ENCODE measurements at regions not wholly inside any gene's neighbourhood (a gene's known extent, or its start where the extent isn't known, plus 50 kb on each side); places are given as distances from the start of the nearest gene placed in this dataset.
"Not testable (repeated sequence)": the region's sequence is repeated elsewhere in the genome, so short reads cannot be mapped to it uniquely, and the experiment has no call there.

DNA sequence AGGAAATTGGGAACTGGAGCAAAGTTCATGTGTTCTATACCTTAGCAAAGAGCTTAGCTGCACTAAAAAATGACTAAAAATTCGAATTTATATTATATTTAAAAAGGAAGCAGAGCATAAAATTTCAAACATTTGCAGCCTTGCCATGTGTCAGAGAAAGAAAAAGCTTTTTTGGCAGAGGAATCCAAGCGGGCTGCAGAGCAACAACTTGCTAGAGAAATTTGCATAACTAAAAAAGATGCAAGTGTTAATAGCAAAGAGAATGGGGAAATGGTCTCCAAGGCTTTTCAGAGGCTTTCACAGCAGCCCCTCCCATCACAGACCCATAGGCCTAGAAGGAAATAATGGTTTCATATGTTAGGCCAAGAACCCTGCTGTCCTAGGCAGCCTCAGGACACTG, 1315.9 kb downstream of the DSC3 start:
- no peak for DNase-seq
- no peak for TF ChIP-seq GATA1 (IDR thresholded peaks at IDR 0.05; ENCODE audit: low read depth, low read length)

DNA sequence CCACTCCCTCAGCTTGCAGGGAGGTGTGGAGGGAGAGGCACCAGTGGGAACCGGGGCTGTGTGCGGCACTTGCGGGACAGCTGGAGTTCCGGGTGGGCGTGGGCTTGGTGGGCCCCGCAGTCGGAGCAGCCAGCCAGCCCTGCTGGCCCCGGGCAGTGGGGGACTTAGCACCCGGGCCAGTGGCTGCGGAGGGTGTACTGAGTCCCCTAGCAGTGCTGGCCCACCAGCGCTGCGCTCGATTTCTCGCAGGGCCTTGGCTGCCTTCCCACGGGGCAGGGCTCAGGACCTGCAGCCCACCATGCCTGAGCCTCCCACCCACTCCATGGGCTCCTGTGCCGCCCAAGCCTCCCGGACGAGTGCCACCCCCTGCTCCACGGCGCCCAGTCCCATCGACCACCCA, 1319.1 kb downstream of the DSC3 start:
- DNase-seq, result not testable (repeated sequence)

DNA sequence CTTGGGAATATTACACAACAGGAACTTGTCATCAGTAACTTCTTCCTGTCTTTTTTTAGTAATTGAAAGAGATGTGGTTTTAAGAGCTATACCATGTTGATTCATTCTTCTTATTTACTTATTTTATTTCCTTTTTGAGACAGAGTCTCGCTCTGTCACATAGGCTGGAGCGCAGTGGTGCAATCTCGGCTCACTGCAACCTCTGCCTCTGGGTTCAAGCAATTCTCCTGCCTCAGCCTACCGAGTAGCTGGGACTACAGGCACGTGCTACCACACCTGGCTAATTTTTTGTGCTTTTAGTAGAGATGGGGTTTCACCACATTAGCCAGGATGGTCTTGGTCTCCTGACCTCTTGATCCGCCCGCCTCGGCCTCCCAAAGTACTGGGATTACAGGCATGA, 1326.6 kb downstream of the DSC3 start:
- not testable (repeated sequence) for DNase-seq

DNA sequence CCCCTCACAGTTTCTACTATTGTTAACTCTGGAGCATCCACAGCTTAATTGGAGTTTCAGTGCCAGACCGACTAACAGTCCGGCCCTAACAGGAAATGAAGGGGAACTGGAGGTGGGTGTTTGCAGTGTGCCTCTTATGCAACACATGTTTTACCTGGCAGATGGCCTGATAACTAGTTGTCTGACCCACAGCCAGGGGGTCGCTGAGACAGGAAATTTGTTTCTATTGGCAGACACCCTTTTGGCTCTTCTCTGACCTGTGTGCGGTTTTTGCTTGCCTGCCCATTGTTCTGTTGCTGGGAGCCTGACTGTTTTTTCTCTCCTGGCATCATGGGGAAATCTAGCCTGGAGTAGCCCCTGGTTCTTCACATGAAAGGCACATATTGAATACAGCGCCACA, 1329.8 kb downstream of the DSC3 start:
- TF ChIP-seq POLR2A (IDR thresholded peaks at IDR 0.05; ENCODE audit: low read length) (no peak), GATA1 (IDR thresholded peaks at IDR 0.05; ENCODE audit: low read depth, low read length) (no peak)
- DNase-seq, result no peak

DNA sequence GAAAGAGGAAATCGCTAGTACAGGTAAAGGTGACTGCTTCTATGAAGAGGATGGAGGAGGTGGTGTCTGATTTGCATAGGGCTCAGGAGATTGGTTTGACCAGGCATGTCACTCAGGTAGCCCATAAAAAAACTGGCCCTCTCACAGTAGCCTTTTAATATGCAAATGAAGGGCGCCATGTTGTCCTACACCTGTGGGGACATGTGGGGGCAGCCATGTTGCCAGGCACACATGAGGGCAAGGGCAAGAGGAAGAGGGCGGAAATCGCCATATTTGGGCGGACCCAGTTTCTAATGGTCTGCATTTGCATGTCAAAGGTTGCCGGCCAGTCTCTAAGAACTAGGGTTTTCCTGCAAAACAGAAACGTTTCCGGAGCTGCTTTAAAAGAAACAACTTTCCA, 1330.6 kb downstream of the DSC3 start:
- TF ChIP-seq POLR2A (IDR thresholded peaks at IDR 0.05; ENCODE audit: low read length) (no peak), GATA1 (IDR thresholded peaks at IDR 0.05; ENCODE audit: low read depth, low read length) (no peak)
- no peak for DNase-seq

DNA sequence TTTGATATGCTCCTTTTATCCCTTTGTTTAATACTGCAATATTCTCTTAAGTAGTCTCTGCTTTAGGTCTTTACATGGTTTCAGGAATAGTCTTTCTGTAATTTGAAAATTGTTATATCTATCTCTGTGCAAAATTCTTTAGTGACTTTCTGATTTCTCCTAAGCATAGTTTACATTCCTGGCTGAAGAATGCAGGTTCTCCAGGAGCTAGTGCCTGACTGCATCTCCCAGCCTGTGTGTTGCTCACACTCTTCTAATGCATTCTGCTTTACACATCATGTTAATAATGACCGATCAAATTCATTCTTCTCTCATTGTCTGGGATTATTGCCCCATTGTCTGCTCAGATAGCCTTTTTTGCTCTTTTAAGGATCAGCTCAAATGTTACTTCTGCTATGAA, 1349.2 kb downstream of the DSC3 start:
- TF ChIP-seq GATA1 (IDR thresholded peaks at IDR 0.05; ENCODE audit: low read depth, low read length) (no peak), POLR2A (IDR thresholded peaks at IDR 0.05; ENCODE audit: low read length) (no peak)

DNA sequence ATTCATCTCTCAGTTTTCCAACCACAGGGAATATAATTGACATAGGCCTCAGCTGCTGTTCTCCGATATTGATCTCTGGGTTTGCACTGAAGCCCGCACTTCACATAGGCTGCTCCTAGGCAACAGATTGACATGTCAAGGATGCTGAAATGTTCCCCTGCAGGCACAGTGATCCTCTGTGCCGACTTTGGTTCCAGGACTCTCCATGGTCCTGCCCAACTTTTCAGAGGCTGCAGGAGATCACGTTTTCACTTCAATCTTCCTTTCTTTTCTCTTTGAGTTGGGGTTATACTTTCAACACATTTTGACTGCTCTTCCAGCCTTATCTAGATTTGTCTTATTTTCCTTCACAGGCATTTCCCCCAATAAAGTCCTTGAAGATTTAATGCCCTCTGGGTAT, 1361.0 kb downstream of the DSC3 start:
- TF ChIP-seq POLR2A (IDR thresholded peaks at IDR 0.05; ENCODE audit: low read length), result no peak
- TF ChIP-seq GATA1 (IDR thresholded peaks at IDR 0.05; ENCODE audit: low read depth, low read length), result no peak
- no peak for DNase-seq

More for the DNA sequence above, 1349.2 kb downstream of the DSC3 start:
- DNase-seq, result no peak

DNA sequence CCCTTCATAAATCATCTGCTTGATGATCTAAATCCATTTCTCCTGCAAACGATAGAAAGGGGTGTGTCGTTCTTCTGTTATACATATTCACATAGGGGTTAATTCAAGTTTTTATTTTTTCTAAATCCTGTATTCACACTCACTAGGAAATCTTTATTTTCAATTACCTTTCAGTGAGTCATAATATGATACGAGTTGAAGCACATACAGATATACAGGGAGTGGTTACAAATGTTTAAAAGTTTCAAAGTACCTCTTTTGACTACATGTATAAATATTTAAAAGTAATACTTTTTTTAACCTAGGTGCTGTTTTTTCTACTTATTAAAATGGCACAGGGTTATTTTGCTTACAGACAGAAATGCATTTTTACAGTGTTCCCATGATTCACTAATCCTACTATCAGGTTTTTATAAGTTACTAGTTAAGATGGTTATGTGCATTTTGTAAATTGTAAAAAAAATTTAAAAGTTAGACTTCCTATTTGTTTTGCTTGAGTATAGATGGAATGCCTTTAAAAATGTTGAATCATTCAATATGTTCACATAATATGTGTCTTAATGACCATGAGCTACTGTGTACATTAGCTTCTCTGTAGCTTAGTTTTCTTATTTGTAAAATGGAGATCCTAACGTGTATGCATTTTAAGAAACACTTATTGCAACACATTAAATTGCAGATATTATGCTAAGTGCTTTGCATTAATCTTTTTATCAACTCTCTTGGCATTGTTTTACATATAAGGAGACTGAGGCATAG, 1378.1 kb downstream of the DSC3 start:
- TF ChIP-seq POLR2A (IDR thresholded peaks at IDR 0.05; ENCODE audit: low read length) (no peak), GATA1 (IDR thresholded peaks at IDR 0.05; ENCODE audit: low read depth, low read length) (no peak)
- no peak for DNase-seq

DNA sequence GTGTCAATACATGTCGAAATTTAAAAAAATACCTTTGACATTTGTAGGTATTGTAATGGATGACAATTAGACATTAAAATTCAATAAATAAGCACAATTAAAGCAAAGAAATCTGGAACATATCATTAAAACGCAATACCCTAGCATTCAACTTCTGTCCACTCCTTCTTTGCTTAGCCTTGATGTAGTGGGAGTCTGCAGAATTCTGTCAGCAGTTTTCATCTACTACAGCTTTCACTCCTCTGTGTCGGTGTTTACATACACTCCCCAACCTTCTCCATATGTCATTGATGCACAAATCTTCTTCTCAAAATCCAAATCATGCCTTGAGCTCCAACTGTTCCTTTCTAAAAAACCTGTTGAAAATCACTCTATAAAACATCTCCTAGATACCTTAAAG, 1380.6 kb downstream of the DSC3 start:
- no peak for DNase-seq
- TF ChIP-seq GATA1 (IDR thresholded peaks at IDR 0.05; ENCODE audit: low read depth, low read length) (no peak), POLR2A (IDR thresholded peaks at IDR 0.05; ENCODE audit: low read length) (no peak)

DNA sequence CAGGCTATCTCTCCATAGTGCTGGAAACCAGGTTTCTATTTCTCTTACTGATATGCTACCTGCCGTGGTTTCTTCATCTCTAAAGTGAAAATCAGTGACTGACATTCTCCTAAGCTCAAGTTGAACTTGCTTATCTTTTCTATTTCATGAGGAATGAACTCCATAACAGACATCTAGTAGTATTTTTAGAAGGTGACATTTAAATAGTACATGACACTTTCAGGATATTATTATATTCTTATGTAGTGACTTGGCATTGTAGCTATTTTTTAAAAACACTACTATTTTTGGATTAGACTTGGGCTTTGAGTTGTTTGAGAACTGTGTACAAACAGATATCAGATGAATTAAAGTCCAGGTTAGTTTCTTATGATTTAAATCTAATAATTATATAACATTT, 1381.8 kb downstream of the DSC3 start:
- TF ChIP-seq GATA1 (IDR thresholded peaks at IDR 0.05; ENCODE audit: low read depth, low read length), result no peak
- no peak for TF ChIP-seq POLR2A (IDR thresholded peaks at IDR 0.05; ENCODE audit: low read length)
- no peak for DNase-seq

DNA sequence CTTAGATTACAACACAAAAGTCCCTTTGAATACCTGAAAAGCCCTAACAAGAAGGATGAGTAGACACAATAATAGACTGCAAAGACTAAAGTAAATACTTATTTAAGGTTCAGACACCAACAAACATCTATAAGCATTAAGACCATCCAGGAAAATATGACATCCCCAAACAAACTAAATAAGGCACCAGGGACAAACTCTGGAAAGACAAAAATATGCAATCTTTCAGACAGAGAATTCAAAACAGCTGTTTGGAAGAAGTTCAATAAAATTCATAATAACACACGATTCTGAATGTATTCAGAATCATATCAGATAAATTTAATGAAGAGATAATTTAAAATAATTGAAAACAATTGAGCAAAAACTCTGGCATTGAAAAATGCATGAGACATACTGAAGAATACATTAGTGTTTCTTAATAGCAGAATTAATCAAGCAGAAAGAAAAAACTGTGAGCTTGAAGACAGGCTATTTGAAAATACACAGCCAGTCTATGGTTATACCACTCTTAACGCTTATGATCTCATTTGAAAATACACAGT, 1388.8 kb downstream of the DSC3 start:
- DNase-seq, result no peak
- TF ChIP-seq GATA1 (IDR thresholded peaks at IDR 0.05; ENCODE audit: low read depth, low read length) (no peak), POLR2A (IDR thresholded peaks at IDR 0.05; ENCODE audit: low read length) (no peak)

DNA sequence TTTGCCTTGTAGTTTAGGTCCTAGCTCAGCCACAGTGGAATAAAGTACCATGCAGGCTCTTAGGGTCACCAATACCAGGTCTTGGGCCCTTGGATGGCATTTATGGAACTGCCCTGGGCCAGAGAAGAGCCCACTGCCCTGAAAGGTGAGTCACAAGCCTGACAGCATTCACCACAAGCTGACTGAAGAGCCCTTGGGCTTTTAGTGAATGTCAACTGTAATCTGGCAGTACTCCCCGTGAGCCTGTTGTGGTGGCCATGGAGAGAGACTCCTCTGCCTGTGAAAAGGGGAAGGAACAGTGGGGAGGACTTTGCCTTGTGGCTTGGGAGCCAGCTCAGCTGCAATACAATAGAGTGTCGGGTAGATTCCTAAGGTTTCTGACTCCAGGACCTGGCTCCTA, 1389.7 kb downstream of the DSC3 start:
- no peak for TF ChIP-seq GATA1 (IDR thresholded peaks at IDR 0.05; ENCODE audit: low read depth, low read length)
- no peak for TF ChIP-seq POLR2A (IDR thresholded peaks at IDR 0.05; ENCODE audit: low read length)
- no peak for DNase-seq

DNA sequence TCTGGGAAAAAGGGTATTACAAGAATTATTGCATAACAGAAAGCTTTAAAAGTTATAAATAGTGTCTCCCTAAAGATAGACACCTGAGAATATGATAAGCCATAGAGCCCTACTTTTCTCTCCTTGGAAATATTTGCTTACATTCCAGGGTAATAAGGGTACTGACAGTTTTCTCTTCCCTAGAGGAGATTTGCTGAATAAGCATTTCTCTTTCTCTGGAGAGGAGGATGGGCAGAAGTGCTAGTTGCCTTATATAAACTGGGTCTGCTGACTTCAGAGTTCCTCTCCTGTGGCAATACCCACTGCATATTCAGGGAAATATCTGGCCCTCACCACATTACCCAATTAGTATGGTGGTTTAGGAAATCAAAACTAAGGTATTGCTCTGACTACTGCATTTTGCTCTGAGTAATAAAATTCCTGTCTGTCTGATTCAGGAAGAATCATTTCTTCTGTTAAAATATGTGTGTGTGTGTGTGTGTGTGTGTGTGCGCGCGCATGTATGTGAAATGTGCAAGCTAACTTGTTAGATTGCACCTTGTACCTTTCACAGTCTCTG, 1391.3 kb downstream of the DSC3 start:
- no peak for DNase-seq
- TF ChIP-seq GATA1 (IDR thresholded peaks at IDR 0.05; ENCODE audit: low read depth, low read length), result no peak
- TF ChIP-seq POLR2A (IDR thresholded peaks at IDR 0.05; ENCODE audit: low read length), result no peak

DNA sequence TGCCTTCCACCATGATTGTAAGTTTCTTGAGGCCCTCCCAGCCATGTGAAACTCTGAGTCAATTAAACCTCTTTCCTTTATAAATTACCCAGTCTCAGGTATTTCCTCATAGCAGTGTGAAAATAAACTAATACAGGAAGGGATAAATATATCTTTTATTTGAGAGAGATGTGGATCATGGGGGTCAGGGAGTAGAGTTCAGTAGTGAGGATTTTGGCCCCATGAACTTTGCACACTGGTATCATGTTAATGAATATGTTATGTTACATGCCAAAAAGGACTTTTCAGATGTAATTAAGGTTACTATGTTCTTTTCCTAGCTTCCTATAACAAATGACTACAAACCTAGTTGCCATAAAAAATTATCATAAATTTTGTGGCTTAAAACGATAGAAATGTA, 1393.7 kb downstream of the DSC3 start:
- no peak for DNase-seq

DNA sequence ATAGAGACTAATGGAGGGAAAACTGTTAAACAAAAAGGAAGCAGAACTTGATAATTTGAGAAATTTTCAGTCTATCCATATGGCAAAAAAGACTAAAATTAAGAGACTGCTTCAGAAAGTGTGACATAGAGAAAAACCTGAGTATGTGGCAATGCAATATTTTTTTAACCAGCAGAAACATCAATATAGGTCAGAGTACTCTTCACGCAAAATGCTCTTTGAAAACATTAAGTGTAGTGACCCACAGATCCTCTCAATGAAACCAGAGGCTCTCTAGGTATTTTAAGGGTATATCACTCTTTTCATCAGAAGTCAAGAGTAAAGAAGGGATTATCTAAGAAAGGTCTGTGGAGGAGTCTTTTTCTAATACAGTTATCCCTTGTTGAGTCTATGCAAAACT, 1394.8 kb downstream of the DSC3 start:
- no peak for DNase-seq
- TF ChIP-seq GATA1 (IDR thresholded peaks at IDR 0.05; ENCODE audit: low read depth, low read length) (no peak), POLR2A (IDR thresholded peaks at IDR 0.05; ENCODE audit: low read length) (no peak)

More for the DNA sequence above, 1393.7 kb downstream of the DSC3 start:
- TF ChIP-seq POLR2A (IDR thresholded peaks at IDR 0.05; ENCODE audit: low read length), result no peak
- TF ChIP-seq GATA1 (IDR thresholded peaks at IDR 0.05; ENCODE audit: low read depth, low read length), result no peak

Data from erythroblast (primary cell).